AG10803 (cell line): ENCODE measurements at regions not wholly inside any gene's neighbourhood (a gene's known extent, or its start where the extent isn't known, plus 50 kb on each side); places are given as distances from the start of the nearest gene placed in this dataset.

Experiments
- DNase-seq: peaks from one replicate; pipeline ENCODE4 v3.0.0; 2010; ENCODE audit warnings: low read depth
- H3K4me3 ChIP-seq: 2 replicates; pipeline ENCODE4 v1.5.1; 2011; ENCODE audit warnings: mild to moderate bottlenecking, low read length, control low read depth
- TF ChIP-seq, protein P1 (sequence below): conservative IDR thresholded peaks from 2 replicates; pipeline ENCODE4 v1.5.1; 2011; ENCODE audit warnings: mild to moderate bottlenecking, low read length, control low read depth, inconsistent platforms

DNA sequence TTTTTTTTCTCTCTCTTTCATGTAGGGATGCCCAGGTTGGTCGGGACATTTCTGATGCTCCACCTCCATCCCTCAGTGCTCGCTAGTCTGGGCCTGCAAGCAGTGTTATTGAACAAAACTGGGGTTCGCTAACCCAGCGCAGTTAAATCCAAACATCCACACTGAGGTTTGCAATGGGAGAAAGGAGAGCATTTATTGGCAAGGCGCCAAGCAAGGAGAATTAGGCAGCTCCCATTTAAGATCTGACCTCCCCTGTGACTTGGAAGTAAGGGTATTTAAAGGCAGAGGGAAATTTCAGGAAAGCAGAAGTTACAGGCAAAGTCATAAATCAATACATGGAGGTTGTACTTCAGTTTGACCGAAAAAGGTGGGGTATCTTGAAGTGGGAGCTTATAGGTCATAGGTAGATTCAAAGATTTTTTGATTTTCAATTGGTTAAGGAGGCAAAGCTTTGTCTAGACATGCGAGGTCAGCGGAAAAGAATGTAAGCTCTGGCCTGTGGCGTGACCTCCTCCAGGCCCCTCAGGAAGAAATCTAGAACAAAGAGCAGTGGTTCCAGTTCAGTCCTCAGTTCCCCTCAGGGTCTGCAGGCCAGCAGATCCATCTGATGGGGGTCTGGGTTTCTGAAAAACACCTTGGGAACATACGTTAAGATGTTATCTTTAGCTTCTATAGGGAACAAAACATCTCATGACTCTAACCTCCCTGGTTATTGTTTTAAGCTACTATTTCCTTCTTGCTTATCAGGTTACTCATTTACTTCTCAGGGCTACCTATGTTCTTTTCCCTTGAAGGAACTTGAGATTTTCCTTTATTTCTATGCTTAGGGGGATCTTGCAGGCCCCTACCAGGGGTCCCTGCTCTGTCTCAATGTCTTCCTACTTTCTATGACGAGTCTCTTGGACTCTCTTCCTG lies 66.0 kb upstream of the KIF16B start:
- no peak overlapping the region for H3K4me3 ChIP-seq
- TF ChIP-seq, protein P1, sequence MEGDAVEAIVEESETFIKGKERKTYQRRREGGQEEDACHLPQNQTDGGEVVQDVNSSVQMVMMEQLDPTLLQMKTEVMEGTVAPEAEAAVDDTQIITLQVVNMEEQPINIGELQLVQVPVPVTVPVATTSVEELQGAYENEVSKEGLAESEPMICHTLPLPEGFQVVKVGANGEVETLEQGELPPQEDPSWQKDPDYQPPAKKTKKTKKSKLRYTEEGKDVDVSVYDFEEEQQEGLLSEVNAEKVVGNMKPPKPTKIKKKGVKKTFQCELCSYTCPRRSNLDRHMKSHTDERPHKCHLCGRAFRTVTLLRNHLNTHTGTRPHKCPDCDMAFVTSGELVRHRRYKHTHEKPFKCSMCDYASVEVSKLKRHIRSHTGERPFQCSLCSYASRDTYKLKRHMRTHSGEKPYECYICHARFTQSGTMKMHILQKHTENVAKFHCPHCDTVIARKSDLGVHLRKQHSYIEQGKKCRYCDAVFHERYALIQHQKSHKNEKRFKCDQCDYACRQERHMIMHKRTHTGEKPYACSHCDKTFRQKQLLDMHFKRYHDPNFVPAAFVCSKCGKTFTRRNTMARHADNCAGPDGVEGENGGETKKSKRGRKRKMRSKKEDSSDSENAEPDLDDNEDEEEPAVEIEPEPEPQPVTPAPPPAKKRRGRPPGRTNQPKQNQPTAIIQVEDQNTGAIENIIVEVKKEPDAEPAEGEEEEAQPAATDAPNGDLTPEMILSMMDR, result no peak
- no peak for DNase-seq

DNA sequence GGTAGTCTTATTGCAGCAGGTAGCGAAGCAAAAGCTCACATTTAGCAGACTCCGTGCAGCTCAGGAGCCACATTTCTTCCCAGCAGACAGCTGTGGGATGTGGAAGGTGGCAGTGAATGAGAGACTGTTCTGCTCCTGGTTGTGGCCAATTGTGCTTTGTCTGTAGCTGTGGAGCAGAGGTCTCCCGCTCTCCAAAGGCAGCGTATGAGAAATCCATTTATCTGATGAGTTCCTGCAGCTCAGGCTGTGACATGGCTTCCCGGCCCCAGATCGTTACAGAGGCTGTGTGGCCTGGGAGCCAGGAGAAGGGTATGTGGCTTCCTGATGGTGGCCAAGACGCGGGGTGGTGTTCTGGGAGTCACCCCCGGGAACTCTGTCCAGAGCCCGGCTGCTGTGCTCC lies 64.5 kb upstream of the KIF16B start:
- DNase-seq, result no peak
- TF ChIP-seq, protein P1, result no peak
- H3K4me3 ChIP-seq, result no peak overlapping the region

DNA sequence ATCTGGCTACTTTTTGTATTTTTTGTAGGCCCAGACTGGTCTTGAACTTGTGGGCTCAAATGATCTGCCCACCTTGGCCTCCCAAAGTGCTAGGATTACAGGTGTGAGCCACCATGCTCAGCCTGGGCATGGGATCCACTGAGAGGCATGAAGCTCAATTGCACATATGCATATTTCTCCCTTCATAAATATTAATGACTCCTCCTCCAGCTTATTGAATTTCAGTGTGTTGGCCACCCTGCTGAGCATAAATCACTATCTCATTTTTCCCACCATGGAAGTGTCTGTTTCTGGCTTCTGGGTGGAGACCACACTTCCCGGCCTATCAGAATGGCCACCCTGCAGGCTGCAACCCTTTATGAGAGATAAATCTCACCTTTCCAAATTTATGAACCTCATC lies 53.6 kb upstream of the KIF16B start:
- no peak for DNase-seq
- TF ChIP-seq, protein P1, result no peak
- H3K4me3 ChIP-seq, result no peak overlapping the region

DNA sequence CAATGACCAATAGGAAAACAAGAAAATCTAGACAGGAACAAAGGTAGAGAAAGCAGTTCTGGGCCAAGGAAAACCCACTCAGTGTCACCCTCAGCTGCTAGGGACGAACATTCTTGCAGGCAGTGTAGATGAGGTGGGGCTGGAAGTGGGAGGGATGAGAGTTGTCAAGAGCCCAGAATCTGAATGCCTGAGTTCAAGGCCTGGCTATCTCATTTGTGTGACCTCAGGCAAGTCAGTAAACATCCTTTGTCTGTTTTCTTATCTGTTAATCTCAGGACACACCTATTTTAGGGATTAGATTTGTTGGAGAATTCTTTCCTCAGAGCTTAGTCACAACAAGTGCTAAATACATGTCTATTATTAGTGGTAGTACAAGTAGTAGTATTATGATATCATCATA lies 50.9 kb upstream of the KIF16B start:
- no peak overlapping the region for H3K4me3 ChIP-seq
- TF ChIP-seq, protein P1, result no peak
- DNase-seq, result no peak
